Activated CD8-positive, alpha-beta memory T cell treated with anti-CD3 and anti-CD28 coated beads for 36 hours (primary cell): ENCODE measurements at regions not wholly inside any gene's neighbourhood (a gene's known extent, or its start where the extent isn't known, plus 50 kb on each side); places are given as distances from the start of the nearest gene placed in this dataset.
"Not testable (repeated sequence)": the region's sequence is repeated elsewhere in the genome, so short reads cannot be mapped to it uniquely, and the experiment has no call there.

Experiments used
- CTCF ChIA-PET: fragments of 350-600 bp; sonication (Branson Sonifier 250); formaldehyde crosslinking; loops from one replicate; lab custom pipeline; 2021; ENCODE audit warnings: antibody characterized with exemption; lab: Charles Lee
- POLR2A ChIA-PET: fragments of 350-600 bp; sonication (Branson Sonifier 250); formaldehyde crosslinking; loops from one replicate; lab custom pipeline; 2021; ENCODE audit warnings: antibody characterized with exemption; lab: Charles Lee

- POLR2A ChIA-PET, result no interaction called here
- CTCF ChIA-PET, result no interaction called here
These were observed 55.2 kb downstream of the GCC1 start for GRCh38 chr7:127530148-127530547.

DNA sequence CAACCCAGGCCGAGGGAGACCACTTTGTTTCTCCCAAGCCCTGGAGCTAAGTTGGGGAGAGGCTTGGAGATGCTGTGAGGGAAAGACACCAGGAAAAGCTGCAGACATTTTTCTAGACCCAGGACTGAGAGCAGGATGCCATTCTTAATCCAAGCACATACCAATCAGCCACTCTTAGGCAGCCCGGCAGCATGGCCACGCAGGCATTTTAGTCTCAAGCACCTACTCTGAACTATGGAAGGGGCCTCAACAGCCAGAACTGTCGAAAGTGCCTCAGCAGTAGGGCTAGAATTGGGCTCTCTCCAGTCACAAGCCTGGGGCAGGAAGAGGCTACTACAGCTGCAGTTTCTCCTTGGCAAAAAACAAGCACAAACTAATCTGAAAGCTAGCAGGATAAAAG, 57.8 kb downstream of the GCC1 start:
- ChIA-PET CTCF (no interaction called here), POLR2A (no interaction called here)

GRCh38 chr7:127525866-127526480, 59.4 kb downstream of the GCC1 start:
- CTCF ChIA-PET, result no interaction called here

DNA sequence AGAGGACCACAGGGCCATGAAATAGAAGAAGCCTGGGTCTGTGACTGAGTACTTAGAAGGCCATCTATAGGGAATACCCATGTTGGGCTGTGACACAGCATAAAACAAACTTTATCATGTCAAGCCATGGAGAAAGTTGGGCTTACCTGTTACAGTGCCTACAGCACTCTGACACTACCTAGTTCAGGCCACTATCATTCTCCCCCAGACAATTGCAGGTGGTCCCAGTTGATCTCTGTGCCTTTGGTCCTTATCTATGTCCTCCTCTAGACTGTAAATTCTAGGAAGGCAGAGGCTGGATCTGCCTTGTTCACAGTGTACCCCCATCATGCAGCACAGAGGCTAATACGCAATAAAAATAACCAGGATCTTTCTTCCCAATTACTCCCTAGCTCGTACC, 69.1 kb downstream of the GCC1 start:
- POLR2A ChIA-PET, result no interaction called here
- CTCF ChIA-PET, result no interaction called here

More at GRCh38 chr7:127525866-127526480, 59.4 kb downstream of the GCC1 start:
- POLR2A ChIA-PET, result no interaction called here

DNA sequence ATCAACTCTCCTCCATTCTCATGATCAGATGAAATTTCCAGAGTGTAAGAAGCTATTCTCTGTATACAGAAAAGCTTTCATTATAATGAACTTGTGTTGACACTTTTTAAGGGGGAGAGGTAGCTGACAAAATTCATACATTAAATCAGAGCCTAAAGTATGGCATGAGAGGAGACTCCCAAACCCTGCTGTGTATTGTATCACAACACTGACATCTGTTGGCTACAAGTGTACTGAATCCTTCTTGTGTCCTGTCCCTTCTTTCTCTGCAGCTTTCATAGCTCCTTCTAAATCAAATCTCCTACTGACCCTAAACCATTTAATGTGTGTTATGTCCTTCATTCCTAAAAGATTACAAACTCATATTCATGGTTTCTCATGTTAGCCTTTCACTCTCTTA, 70.9 kb downstream of the GCC1 start:
- CTCF ChIA-PET, result interaction anchor here (1.1 kb wide), 1 partner anchor 67 kb away, joined by 3 read pairs; no protein-coding TSS in a partner anchor
- POLR2A ChIA-PET, result no interaction called here

DNA sequence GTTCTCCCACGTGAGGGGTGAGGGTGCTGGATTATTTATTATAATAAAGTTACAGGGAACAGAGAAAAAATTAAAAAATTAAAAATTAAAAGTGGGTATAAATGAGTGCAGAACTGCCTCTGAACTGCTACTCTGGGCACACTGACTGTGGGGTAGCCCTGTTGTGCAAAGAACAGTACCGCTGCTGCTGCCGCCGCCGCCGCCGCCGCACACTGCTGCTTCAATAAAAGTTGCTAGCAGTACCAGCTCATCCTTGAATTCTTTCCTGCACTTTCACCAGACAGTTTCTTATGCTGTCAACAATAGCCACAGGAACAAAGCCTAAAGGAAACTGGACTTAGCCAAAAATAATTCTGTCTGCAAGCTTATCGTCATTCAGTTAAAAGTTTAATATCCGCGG, 72.1 kb downstream of the GCC1 start:
- POLR2A ChIA-PET, result no interaction called here

DNA sequence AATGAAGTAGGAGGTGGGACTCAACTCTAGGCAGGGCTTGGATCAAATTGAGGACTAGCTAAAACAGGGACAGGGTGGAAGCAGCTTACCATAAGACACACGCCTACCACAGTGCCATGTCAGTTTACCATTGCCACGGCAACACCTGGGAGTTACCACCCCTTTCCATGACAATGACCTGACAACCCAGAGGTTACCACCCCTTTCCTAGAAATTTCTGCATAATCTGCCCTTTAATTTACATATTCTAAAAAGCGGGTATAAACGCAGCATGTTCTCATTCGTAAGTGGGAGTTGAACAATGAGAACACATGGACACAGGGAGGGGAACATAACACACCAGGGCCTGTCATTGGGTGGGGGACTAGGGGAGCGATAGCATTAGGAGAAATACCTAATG, 72.7 kb downstream of the GCC1 start:
- ChIA-PET POLR2A (no interaction called here), CTCF (no interaction called here)

More for the DNA sequence above, 72.1 kb downstream of the GCC1 start:
- CTCF ChIA-PET, result no interaction called here

DNA sequence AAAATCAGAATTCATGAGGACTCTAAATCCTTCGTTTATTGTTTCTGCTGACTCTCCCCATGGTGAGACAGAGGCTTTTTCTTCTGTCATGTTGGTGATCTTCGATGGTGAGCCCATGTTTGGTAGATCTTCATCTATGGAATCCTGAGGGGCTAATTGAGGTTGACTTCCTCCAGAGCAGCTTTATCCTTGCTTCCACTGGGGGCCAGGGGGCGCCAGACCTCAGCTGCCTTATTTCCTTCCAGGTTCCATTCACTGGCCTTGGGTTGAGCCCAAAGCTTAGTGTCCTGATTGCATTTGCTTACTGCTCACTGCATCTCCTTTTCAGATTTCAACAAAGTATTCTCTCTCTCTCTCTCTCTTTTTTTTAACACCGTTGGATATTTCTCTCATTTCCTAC, 80.7 kb downstream of the GCC1 start:
- POLR2A ChIA-PET, result no interaction called here

DNA sequence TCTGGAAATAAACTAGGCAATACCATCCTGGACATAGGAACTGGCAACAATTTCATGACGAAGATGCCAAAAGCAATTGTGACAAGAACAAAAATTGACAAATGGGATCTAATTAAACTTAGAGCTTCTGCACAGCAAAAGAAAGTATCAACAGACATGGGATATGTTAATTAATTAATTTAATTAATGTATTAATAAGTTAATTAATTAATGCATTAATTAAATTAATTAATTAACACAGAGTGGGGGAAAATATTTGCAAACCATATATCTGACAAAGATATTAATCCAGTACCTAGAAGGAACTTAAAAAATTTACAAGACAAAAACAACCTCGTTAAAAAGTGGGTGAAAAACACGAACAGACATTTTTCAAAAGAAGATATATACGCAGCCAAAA, 83.6 kb downstream of the GCC1 start:
- ChIA-PET POLR2A (no interaction called here), CTCF (no interaction called here)

More for the DNA sequence above, 80.7 kb downstream of the GCC1 start:
- CTCF ChIA-PET, result interaction anchor here (1.2 kb wide), 1 partner anchor 705 kb away, joined by 3 read pairs; no protein-coding TSS in a partner anchor

DNA sequence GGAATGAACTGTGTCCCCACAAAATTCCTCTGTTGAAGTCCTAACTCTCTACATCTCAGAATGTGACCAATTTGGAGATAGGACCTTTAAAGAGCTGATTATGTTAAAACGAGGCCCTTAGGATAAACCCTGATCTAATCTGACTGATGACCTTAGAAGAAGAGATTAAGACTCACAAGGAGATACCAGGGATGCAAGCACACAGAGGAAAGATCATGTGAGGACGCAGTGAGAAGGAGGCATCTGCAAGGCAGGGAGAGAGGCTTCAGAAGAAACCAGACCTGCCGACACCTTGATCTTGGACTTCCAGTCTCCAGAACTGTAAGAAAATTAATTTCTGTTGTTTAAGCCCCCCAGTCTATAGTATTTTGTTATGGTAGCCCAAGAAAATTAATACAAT, 94.9 kb upstream of the ZNF800 start:
- ChIA-PET CTCF (no interaction called here), POLR2A (no interaction called here)

GRCh38 chr7:127486654-127487053, 94.1 kb upstream of the ZNF800 start:
- POLR2A ChIA-PET, result no interaction called here

GRCh38 chr7:127485482-127485881, 93.0 kb upstream of the ZNF800 start:
- CTCF ChIA-PET, result no interaction called here

More at GRCh38 chr7:127486654-127487053, 94.1 kb upstream of the ZNF800 start:
- CTCF ChIA-PET, result no interaction called here

DNA sequence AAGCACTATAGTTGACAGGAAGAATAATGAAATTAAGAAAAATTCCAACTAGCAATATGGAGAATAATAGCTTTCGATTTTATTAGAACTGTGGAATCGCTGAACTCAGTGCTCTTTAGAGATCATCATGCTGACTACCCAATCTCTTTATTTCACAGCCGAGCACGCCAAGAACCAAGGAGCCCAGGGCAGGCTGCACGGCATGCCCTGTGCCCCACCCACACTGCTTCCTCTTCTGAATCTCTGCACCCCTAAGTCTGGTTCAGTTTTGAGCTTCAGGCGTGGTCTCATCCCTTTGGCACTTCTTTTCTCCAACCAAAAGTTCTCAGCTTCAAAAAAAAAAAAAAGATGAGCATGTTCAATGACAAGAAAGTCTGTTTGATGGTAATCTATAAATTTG, 92.4 kb upstream of the ZNF800 start:
- ChIA-PET CTCF (no interaction called here), POLR2A (no interaction called here)

More at GRCh38 chr7:127485482-127485881, 93.0 kb upstream of the ZNF800 start:
- POLR2A ChIA-PET, result no interaction called here

- POLR2A ChIA-PET, result no interaction called here
These were observed 86.0 kb upstream of the ZNF800 start for GRCh38 chr7:127478461-127478860.

GRCh38 chr7:127478024-127478355, 85.5 kb upstream of the ZNF800 start:
- POLR2A ChIA-PET, result no interaction called here
- CTCF ChIA-PET, result no interaction called here

More at GRCh38 chr7:127478461-127478860, 86.0 kb upstream of the ZNF800 start:
- CTCF ChIA-PET, result no interaction called here

DNA sequence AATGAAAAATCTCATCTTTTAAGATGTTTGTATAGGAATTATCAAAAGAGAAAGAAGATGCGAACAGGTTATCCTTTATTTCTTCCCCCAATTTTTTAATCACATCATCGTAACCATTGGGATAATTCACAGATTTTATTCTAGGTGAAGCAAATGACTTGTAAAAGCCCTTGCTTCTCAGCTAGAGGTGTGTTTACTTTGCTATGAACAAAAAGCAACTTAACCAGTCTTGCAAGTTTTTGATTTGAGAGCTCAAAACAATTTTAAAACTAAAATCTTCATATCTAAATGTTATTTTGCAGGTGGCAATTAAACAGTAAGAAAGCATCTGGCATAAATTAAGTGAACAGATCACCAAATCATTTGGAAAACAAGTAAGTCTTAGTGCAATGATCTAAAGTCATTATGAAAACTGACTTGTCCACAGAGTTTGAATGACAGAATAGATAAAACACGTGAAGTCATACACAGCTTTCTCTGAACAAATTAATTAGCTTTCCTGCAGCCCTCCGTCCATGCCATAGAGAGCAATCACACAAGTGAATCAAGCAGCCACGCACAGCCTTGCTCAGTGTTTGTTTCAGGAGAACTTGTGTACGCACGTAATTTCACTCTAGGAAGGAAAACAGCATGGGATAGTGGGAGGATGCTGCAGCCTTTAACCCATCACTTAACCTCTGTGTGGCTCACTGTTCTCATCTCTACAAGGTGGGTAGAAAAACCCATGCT, 85.0 kb upstream of the ZNF800 start:
- CTCF ChIA-PET, result no interaction called here
- POLR2A ChIA-PET, result no interaction called here

DNA sequence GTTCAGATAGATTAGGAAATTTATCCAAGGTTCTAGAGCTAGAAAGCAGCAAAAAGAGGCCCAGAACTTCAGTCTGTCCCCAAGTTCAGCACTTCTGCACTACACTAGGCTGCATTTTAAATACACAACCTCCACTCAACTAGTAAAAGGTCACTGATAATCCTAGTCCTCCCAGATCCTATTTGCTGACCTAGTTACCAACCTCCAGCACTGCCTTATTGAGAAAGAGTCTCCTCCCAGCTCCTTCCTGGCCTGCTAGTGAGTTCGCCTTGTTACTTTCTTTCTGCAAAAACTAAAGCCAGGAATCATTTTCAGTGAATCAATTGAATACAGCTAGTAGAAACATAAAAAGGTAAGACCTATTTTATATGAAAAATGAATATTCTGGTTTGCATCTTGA, 84.1 kb upstream of the ZNF800 start:
- ChIA-PET CTCF (no interaction called here), POLR2A (no interaction called here)

GRCh38 chr7:127474457-127474856, 81.9 kb upstream of the ZNF800 start:
- ChIA-PET CTCF (interaction anchor here (0.6 kb wide), 1 partner anchor 574 kb away, joined by 4 read pairs; no protein-coding TSS in a partner anchor), POLR2A (no interaction called here)

DNA sequence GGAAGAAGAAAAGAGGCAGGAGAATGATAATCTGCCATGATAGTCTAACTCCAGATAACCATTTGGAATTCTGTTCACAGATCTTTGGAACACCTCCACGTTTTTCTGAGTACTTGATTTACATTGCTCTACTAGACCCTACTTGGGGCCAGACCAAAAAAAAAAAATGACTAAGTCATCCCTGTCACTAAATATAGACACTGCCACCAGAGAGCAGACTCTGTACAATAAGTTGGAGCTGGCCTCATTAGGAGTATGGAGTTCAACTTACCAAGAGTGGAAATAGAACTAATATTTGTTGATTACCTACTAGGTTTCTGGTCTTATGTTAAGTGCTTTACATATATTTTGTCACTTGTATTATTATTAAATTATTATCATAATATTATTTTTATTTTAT, 80.9 kb upstream of the ZNF800 start:
- ChIA-PET CTCF (no interaction called here), POLR2A (no interaction called here)

DNA sequence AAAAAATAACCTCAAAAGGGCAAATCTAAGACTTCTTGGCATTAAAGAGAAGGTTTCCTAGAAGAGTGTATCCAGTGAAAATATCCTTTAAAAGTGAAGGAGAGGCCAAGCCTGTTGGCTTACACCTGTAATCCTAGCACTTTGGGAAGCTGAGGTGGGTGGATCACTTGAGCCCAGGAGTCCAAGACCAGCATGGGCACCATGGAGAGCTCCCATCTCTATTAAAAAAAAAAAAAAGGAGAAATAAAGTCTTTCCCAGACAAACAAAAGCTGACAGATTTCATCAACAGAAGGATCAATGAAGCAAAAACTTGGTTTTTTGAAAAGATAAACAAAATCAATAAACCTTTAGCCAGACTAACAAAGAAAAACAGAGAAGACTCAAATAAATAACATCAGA, 67.6 kb upstream of the ZNF800 start:
- CTCF ChIA-PET, result no interaction called here
- POLR2A ChIA-PET, result no interaction called here

- CTCF ChIA-PET, result not testable (repeated sequence)
These were observed 58.8 kb upstream of the ZNF800 start for GRCh38 chr7:127451258-127451657.

More at GRCh38 chr7:127451258-127451657, 58.8 kb upstream of the ZNF800 start:
- POLR2A ChIA-PET, result not testable (repeated sequence)
